Endothelial cell (in vitro differentiated cells): ENCODE measurements at regions not wholly inside any gene's neighbourhood (a gene's known extent, or its start where the extent isn't known, plus 50 kb on each side); places are given as distances from the start of the nearest gene placed in this dataset.

Experiments used
- DNase-seq: peaks from one replicate; pipeline ENCODE4 v3.0.0; 2021; ENCODE audit warnings: low spot score
- H3K27ac Mint-ChIP-seq: one replicate; pipeline ENCODE4 v1.8.0; 2021; ENCODE audit warnings: mixed read lengths, inconsistent platforms; ENCODE audit not compliant: unreplicated experiment
- H3K27me3 Mint-ChIP-seq: one replicate; pipeline ENCODE4 v1.8.0; 2021; ENCODE audit warnings: mild to moderate bottlenecking, moderate library complexity, mixed read lengths, inconsistent platforms; ENCODE audit not compliant: unreplicated experiment
- H3K36me3 Mint-ChIP-seq: one replicate; pipeline ENCODE4 v1.8.0; 2021; ENCODE audit warnings: mild to moderate bottlenecking, low read depth, mixed read lengths, inconsistent platforms; ENCODE audit not compliant: unreplicated experiment
- H3K4me1 Mint-ChIP-seq: one replicate; pipeline ENCODE4 v1.8.0; 2021; ENCODE audit warnings: mild to moderate bottlenecking, mixed read lengths, inconsistent platforms; ENCODE audit not compliant: unreplicated experiment
- H3K4me3 Mint-ChIP-seq: one replicate; pipeline ENCODE4 v1.8.0; 2021; ENCODE audit warnings: mild to moderate bottlenecking, mixed read lengths, inconsistent platforms; ENCODE audit not compliant: unreplicated experiment
- H3K9me3 Mint-ChIP-seq: one replicate; pipeline ENCODE4 v1.8.0; 2021; ENCODE audit warnings: mixed read lengths, inconsistent platforms; ENCODE audit not compliant: unreplicated experiment
- CTCF ChIP-seq: fragments of 200-600 bp; sonication (generic); IDR thresholded peaks from one replicate; pipeline ENCODE4 v1.5.0; 2021; ENCODE audit warnings: antibody characterized with exemption; ENCODE audit not compliant: unreplicated experiment

DNA sequence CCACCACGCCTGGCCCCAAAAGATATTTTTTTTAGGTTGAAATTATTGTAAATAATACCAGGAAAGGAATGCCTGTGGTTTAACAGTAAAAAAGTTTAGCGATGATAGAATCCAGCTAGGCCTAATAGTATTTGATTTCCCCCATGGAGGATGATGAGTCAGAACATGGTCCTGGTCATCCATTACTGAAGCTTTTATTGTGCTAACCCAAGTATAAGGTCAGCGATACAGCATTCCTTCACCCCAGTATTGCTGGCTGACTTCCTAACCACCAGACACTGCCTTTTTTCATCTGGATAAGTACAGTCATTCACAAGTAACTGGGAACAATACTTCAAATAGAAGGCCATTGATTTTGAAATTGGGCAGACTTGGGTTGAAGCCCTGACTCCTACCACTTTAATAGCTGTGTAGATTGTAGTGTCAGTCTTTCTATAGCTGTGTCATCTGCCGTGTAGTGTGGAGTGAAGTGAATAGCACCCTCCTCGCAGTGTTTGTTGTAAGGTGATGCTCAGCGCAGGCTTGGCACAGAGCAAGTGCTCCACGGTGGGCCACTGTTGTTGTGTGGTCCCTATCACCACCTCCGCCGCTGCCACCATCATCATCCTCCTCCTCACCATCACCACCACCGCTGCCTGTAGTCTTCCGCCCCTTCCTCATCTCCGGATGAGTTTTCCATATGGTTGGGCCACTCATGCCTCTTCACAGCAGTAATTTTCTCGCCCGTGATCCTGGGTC lies 436.0 kb upstream of the TPM1 start:
- TF ChIP-seq CTCF, result no peak
- Mint-ChIP-seq H3K27me3 (peaks cover 3% of the 10 kb centered on the region), H3K36me3 (no peaks in the 10 kb centered on the region), H3K9me3 (no peaks in the 10 kb centered on the region), H3K4me1 (no peaks in the 10 kb centered on the region), H3K27ac (no peak overlapping the region), H3K4me3 (no peak overlapping the region)
- DNase-seq, result no peak

GRCh38 chr15:62607114-62607462 lies 435.5 kb upstream of the TPM1 start:
- peaks cover 3% of the 10 kb centered on the region for H3K27me3 Mint-ChIP-seq
- no peak overlapping the region for H3K27ac Mint-ChIP-seq
- TF ChIP-seq CTCF, result no peak
- no peaks in the 10 kb centered on the region for H3K4me1 Mint-ChIP-seq
- H3K9me3 Mint-ChIP-seq, result no peaks in the 10 kb centered on the region
- no peak overlapping the region for H3K4me3 Mint-ChIP-seq
- no peaks in the 10 kb centered on the region for H3K36me3 Mint-ChIP-seq
- no peak for DNase-seq

DNA sequence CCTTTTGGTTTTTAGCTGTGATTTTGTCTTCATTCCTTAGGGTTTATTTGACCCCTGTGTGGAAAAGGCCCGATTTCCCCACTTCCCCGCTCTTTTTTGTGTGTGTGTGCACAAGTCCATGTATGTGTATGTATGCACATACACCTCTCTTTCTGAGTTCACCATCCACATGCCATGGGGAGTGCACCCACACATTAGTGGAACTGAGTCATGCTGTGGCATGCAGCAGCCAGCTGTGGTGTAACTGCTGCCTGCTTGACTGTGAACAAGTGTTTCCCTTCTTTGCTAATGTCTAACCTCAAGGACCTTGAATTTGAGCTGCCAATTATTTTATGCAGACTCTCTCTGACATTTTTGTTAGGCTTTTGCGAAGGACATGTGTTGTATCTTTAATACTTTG lies 434.9 kb upstream of the TPM1 start:
- Mint-ChIP-seq H3K9me3 (no peaks in the 10 kb centered on the region), H3K27ac (no peak overlapping the region), H3K4me1 (no peaks in the 10 kb centered on the region), H3K36me3 (no peaks in the 10 kb centered on the region), H3K27me3 (peaks cover 3% of the 10 kb centered on the region), H3K4me3 (no peak overlapping the region)
- TF ChIP-seq CTCF, result no peak
- DNase-seq, result no peak

GRCh38 chr15:62608369-62608768 lies 434.2 kb upstream of the TPM1 start:
- H3K4me3 Mint-ChIP-seq, result no peak overlapping the region
- no peak for TF ChIP-seq CTCF
- H3K4me1 Mint-ChIP-seq, result no peaks in the 10 kb centered on the region
- no peak for DNase-seq
- no peaks in the 10 kb centered on the region for H3K9me3 Mint-ChIP-seq
- no peak overlapping the region for H3K27ac Mint-ChIP-seq
- H3K27me3 Mint-ChIP-seq, result peaks cover 3% of the 10 kb centered on the region
- H3K36me3 Mint-ChIP-seq, result no peaks in the 10 kb centered on the region

DNA sequence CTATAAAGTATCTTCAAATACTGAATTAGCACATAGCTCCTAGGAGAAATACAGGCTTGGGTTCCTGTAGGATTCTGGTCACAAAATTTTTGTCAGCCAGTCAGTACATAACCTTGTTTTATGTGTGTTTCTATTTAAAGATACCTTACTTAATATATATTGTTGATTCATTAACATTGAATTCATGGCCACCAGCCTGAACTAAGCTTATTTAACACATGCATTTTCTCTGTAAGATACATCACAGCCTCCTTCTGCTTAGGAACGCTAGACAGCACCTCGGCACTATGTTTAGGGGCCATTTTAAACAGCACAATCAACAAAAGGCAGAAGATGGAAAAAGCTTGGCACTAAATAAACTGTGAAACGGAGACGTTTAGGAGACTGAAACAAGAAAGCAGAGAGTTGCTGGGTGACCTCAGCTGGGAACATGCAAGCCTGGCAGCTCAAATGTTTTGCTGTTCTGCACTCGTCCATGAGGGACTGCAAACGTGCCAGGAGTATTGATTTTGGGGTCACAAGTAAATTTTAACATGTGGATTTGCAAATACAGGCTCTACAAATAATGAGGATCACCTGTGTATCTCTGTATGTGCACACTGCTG lies 432.2 kb upstream of the TPM1 start:
- no peak overlapping the region for H3K4me3 Mint-ChIP-seq
- no peak for TF ChIP-seq CTCF
- H3K27ac Mint-ChIP-seq, result no peak overlapping the region
- peaks cover 3% of the 10 kb centered on the region for H3K27me3 Mint-ChIP-seq
- H3K9me3 Mint-ChIP-seq, result no peaks in the 10 kb centered on the region
- H3K4me1 Mint-ChIP-seq, result no peaks in the 10 kb centered on the region
- H3K36me3 Mint-ChIP-seq, result no peaks in the 10 kb centered on the region
- DNase-seq, result no peak
